GM23338 (cell line): ENCODE measurements at regions not wholly inside any gene's neighbourhood (a gene's known extent, or its start where the extent isn't known, plus 50 kb on each side); places are given as distances from the start of the nearest gene placed in this dataset.

Experiments
- CREB1 ChIP-seq: fragments of 250-450 bp; sonication (Bioruptor Pico); IDR thresholded peaks from 2 replicates; pipeline ENCODE4 v1.5.0; 2020; ENCODE audit warnings: low read depth, mild to moderate bottlenecking, moderate library complexity
- JUNB ChIP-seq: IDR thresholded peaks from one replicate; pipeline ENCODE4 v1.6.1; 2016; ENCODE audit warnings: antibody characterized with exemption; ENCODE audit not compliant: unreplicated experiment
- POLR2AphosphoS5 ChIP-seq: IDR thresholded peaks from 2 replicates; pipeline ENCODE4 v1.6.1; 2016; ENCODE audit warnings: antibody characterized with exemption, low read depth
- REST ChIP-seq: IDR thresholded peaks from one replicate; pipeline ENCODE4 v1.6.1; 2018; ENCODE audit warnings: antibody characterized with exemption; ENCODE audit not compliant: unreplicated experiment
- TF ChIP-seq, protein P1 (sequence below), 2 experiments: fragments of 200-600 bp in 1 of 2; sonication (generic) in 1 of 2; conservative IDR thresholded peaks; 2 replicates each; pipeline versions ENCODE4 v1.5.1 to v1.6.1; 2016 to 2017; ENCODE audit warnings: antibody characterized with exemption in 2 of 2, low read depth in 2 of 2, mild to moderate bottlenecking in 2 of 2, moderate library complexity in 1 of 2

DNA sequence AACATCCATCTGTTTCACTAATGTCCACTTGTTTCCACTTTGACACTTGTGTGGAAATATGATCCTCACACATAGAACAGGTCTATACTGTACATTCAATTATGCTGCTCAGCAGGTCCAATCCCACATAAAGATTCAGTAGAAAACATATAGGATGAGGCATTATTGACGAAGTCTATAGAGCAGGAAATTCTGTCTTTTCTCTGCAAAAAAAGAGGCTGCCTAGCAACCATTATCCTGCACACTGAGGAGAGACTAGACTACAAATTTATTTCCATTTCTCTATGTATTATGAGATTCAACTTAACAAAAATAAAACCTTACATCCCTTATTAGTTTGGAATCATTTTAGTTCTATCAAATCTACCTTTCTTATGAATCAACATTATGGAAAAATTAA is 204.6 kb upstream of the POM121L12 start:
- TF ChIP-seq, protein P1, sequence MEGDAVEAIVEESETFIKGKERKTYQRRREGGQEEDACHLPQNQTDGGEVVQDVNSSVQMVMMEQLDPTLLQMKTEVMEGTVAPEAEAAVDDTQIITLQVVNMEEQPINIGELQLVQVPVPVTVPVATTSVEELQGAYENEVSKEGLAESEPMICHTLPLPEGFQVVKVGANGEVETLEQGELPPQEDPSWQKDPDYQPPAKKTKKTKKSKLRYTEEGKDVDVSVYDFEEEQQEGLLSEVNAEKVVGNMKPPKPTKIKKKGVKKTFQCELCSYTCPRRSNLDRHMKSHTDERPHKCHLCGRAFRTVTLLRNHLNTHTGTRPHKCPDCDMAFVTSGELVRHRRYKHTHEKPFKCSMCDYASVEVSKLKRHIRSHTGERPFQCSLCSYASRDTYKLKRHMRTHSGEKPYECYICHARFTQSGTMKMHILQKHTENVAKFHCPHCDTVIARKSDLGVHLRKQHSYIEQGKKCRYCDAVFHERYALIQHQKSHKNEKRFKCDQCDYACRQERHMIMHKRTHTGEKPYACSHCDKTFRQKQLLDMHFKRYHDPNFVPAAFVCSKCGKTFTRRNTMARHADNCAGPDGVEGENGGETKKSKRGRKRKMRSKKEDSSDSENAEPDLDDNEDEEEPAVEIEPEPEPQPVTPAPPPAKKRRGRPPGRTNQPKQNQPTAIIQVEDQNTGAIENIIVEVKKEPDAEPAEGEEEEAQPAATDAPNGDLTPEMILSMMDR (conservative IDR thresholded peaks at IDR 0.05; ENCODE audit: low read depth in 2 of 2): no peak
- TF ChIP-seq JUNB (no peak), CREB1 (CRISPR knock-in tag) (no peak), REST (no peak), POLR2AphosphoS5 (no peak)
